HG02973 (cell line): ENCODE measurements at regions not wholly inside any gene's neighbourhood (a gene's known extent, or its start where the extent isn't known, plus 50 kb on each side); places are given as distances from the start of the nearest gene placed in this dataset.

Source experiments
- ATAC-seq: cut with Tn5 transposase; IDR thresholded peaks from one replicate; pipeline ENCODE4 v1.9.1; 2021; ENCODE audit warnings: moderate library complexity; ENCODE audit not compliant: unreplicated experiment

- ATAC-seq = no peak
Measured at GRCh38 chr18:45298986-45299385, 316.3 kb upstream of the SLC14A2 start.

- no peak for ATAC-seq
Measured at GRCh38 chr18:45303026-45303425, 312.2 kb upstream of the SLC14A2 start.

- ATAC-seq = no peak
Measured at GRCh38 chr18:45304558-45304957, 310.7 kb upstream of the SLC14A2 start.

- no peak for ATAC-seq
Measured at GRCh38 chr18:45312555-45313126, 302.6 kb upstream of the SLC14A2 start.

- no peak for ATAC-seq
Measured at GRCh38 chr18:45316127-45316526, 299.1 kb upstream of the SLC14A2 start.

DNA sequence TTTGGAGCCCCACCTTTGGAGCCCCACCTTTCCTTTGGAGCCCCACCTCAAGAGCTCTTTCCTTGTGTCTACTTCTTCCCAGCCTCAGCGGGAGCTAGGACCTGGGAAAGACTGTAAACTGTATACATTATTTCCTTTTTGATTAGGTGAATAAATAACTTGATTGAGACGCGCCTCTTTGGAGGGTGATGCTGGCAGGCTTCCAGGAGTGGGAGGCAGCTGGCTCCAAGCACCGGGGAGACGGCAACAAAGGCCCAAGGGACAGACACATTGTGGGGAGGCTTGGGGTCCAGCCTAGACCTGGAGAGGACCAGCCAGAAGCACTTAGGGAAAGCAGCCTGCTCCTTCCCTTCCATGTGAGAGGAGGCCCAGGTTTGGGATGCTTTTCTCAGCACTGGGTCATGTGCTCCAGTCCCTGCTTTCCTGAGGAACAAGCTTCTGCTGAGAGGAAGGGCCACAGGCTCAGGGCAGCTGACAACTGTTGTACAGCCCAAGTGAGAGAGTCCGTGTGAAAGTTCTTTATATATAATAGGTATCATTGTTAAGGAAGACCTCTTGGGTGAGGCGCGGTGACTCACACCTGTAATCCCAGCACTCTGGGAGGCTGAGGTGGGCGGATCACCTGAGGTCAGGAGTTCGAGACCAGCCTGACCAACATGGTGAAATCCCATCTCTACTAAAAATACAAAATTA is 297.2 kb upstream of the SLC14A2 start:
- ATAC-seq = no peak

GRCh38 chr18:45320724-45321123 is 294.6 kb upstream of the SLC14A2 start:
- no peak for ATAC-seq

DNA sequence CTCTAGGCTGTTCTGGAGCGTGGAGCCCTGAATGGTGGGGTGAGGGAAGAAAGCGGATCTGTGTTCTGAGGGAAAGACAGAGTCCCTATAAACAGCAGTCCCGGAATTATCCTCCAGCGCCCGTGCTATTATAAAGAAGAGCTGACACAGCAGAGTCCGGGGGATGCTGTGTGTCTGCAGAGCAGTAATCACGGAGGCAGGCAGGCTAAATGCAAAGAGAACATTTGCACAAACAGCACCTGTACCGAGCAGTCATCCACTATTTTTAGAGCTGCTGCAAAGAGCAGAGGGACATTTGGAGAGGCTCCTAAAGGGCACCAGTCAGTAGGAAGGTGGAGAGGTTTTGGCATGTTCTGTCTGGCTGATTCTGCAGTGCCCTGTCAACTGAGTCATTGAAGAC is 293.8 kb upstream of the SLC14A2 start:
- no peak for ATAC-seq

GRCh38 chr18:45322343-45322742 is 292.9 kb upstream of the SLC14A2 start:
- no peak for ATAC-seq

- ATAC-seq = no peak
Measured at GRCh38 chr18:45324101-45324494, 291.2 kb upstream of the SLC14A2 start.

DNA sequence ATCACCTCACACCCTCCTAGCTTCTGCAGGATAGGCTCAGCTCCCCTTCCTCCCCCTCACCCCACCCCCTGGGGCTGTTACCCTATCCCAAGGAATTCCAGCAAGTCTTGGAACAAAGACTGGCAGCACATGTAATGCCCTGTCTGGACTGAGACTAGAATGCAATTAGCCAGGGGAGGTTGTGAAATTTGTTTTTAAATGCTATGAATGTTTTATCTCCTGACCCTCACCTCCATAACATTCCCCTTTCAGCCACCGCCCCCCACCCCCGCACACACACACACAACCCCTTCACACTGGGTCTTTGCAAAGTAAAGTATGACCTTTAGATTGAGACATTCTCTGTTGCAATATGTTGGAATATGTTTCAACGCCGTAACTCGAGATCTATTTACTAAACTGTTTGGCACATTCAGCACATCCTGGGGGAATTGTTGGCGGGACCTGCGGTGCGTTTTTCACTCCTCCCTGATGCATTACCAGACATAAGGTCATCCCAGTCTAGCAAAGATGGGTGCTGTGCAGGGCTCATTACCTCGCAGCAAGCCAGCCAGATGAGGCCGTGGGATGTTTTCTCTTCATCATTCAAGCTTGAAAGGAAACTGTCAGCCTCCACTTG is 290.7 kb upstream of the SLC14A2 start:
- no peak for ATAC-seq

DNA sequence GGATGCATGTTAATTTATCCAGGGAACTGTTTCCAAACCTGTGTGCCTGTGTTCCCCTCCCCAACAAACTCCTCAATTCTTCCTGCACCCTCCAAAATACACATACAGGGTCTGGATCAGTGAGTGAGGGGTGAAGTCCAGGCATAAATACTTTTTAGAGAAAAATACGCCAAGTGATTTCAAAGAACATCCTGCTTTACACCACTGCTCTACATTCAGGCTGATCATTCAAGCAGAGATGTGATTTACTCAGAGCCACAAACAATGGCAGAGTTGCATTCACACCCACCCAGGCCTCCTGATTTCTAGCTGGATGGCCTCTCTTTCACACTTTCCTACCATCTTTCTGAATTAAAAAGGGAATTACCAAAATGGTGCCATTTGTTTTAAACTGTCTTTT is 289.5 kb upstream of the SLC14A2 start:
- no peak for ATAC-seq

DNA sequence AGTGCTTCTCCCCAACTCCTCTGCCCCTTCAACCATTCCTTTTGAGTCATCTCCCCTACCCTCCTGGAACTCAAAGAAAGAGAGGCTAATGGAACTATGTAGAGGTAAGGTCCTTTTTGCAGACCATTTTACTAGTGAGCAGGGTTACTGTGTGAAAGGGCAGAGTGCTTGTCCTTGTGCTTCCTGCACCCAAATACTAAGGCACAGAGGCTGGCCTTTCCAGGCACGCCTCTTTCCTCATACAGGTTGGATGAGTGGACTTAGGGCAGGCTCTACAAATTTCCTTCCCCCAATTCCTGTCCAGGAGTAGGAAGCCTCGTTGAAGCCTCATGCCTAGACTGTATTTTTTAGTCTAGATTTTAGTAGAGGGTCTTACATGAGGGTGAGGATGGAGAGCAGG is 288.8 kb upstream of the SLC14A2 start:
- no peak for ATAC-seq

DNA sequence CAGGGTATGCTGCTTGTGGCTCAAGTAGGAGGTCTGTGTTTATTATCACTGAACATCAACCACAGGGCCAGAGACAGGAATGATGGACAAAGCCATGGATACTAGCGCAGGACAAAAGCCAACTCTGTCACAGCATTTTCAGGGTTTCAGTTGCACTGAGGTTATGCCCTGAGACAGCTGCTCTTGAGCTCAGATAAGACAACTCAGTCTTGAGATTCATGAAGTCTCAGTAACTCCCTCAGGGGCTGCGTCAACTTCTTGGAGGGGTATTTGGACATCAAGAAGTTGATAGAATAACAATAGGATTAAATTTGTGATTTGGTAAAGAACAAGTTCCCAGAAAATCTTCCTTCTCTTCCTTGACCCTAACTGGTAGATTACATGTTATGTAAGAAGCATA is 287.0 kb upstream of the SLC14A2 start:
- ATAC-seq = no peak

DNA sequence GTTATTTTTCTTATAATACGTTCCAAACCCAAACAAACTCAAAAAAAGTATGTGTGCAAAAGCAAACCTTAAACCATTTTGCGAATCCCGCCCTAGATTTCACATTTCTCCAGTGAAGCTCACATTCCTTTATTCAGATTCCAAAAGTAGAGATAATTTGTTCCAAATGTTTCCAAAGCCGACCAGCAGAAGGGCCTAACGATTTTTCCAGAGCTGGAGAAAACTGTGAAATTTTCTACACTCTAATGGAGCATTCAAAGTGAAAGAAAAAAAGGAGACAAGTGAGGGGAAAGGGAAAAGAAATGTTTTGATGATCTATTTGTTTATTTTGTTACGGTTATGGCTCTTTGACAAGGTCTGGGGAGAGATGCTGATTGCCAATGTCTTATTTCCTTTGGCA is 286.5 kb upstream of the SLC14A2 start:
- no peak for ATAC-seq

DNA sequence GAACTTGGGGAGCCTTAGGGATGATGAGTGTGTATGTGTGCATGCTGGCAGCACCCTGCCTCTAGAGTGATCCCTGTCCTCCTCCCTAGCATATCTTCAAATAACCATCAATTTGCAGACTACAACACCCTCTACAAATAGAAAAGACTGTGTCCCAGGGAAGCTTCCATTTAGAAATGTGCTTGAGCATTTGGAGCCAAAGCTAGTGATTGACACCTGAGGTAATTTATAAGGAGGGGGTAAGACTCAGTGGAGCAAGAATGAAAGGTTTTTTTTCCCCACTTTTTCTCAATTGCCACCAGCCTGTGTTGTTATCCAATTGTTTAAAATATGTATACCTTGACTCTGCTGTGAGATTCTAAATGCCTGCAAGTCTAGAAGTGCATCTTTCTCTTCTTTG is 286.0 kb upstream of the SLC14A2 start:
- ATAC-seq = no peak

- no peak for ATAC-seq
Measured at GRCh38 chr18:45330170-45330594, 285.1 kb upstream of the SLC14A2 start.

- no peak for ATAC-seq
Measured at GRCh38 chr18:45332871-45333270, 282.4 kb upstream of the SLC14A2 start.

- no peak for ATAC-seq
Measured at GRCh38 chr18:45334191-45334590, 281.1 kb upstream of the SLC14A2 start.

- ATAC-seq = no peak
Measured at GRCh38 chr18:45335282-45336043, 279.8 kb upstream of the SLC14A2 start.

GRCh38 chr18:45336448-45336847 is 278.8 kb upstream of the SLC14A2 start:
- no peak for ATAC-seq

- no peak for ATAC-seq
Measured at GRCh38 chr18:45337477-45337876, 277.8 kb upstream of the SLC14A2 start.
